Posterior cingulate gyrus (tissue), 11 donors: ENCODE measurements at regions not wholly inside any gene's neighbourhood (a gene's known extent, or its start where the extent isn't known, plus 50 kb on each side); places are given as distances from the start of the nearest gene placed in this dataset.
A peak's percentile ranks its signal among the peaks of the same experiment; 100 is the strongest.

ENCODE experiments used
- DNase-seq, 10 donors: peaks; one replicate each; pipeline versions ENCODE4 v3.0.0 to v3.0.0-alpha.2; 2020 to 2021; ENCODE audit warnings: mixed read lengths in 3 of 10
- intact Hi-C: fragments of 100-400 bp; cut with DNase I; formaldehyde crosslinking; loops from one replicate; pipeline ENCODE4 v1.15.1; 2023

- intact Hi-C loops: no loop called here
- DNase-seq: no peak
Observed at GRCh38 chr1:222019029-222019428, 277.1 kb upstream of the DUSP10 start.

GRCh38 chr1:222018041-222018440 is 276.2 kb upstream of the DUSP10 start:
- intact Hi-C loops: no loop called here

GRCh38 chr1:222015686-222016085 is 273.8 kb upstream of the DUSP10 start:
- intact Hi-C loops: no loop called here
- DNase-seq: no peak

More at GRCh38 chr1:222018041-222018440, 276.2 kb upstream of the DUSP10 start:
- no peak for DNase-seq

- intact Hi-C loops: no loop called here
Observed at GRCh38 chr1:222014001-222014400, 272.1 kb upstream of the DUSP10 start.

GRCh38 chr1:222012816-222013215 is 270.9 kb upstream of the DUSP10 start:
- intact Hi-C loops: no loop called here
- DNase-seq: no peak

More at GRCh38 chr1:222014001-222014400, 272.1 kb upstream of the DUSP10 start:
- no peak for DNase-seq

GRCh38 chr1:222010306-222010705 is 268.4 kb upstream of the DUSP10 start:
- intact Hi-C loops: no loop called here
- DNase-seq: no peak

- no peak for DNase-seq
- intact Hi-C loops: no loop called here
Observed at GRCh38 chr1:222009105-222009730, 267.3 kb upstream of the DUSP10 start.

GRCh38 chr1:222006715-222007114 is 264.8 kb upstream of the DUSP10 start:
- intact Hi-C loops: no loop called here

GRCh38 chr1:222004784-222005183 is 262.9 kb upstream of the DUSP10 start:
- intact Hi-C loops: no loop called here
- no peak for DNase-seq

More at GRCh38 chr1:222006715-222007114, 264.8 kb upstream of the DUSP10 start:
- no peak for DNase-seq

GRCh38 chr1:222004034-222004433 is 262.1 kb upstream of the DUSP10 start:
- no peak for DNase-seq
- intact Hi-C loops: no loop called here

- intact Hi-C loops: no loop called here
- no peak for DNase-seq
Observed at GRCh38 chr1:222002503-222002902, 260.6 kb upstream of the DUSP10 start.

- DNase-seq: no peak
- intact Hi-C loops: no loop called here
Observed at GRCh38 chr1:222000131-222000530, 258.2 kb upstream of the DUSP10 start.

GRCh38 chr1:221998781-221999180 is 256.9 kb upstream of the DUSP10 start:
- intact Hi-C loops: loop anchor here (5.0 kb wide), 1 partner anchor 169 kb away; no protein-coding TSS in a partner anchor
- DNase-seq: no peak

- DNase-seq: no peak
- intact Hi-C loops: loop anchor here (5.0 kb wide), 1 partner anchor 169 kb away; no protein-coding TSS in a partner anchor
Observed at GRCh38 chr1:221998186-221998612, 256.3 kb upstream of the DUSP10 start.

- intact Hi-C loops: loop anchor here (5.0 kb wide), 1 partner anchor 170 kb away; no protein-coding TSS in a partner anchor
- peak in 5 of 10 donors; percentile 10 to 80 (median 19) for DNase-seq
Observed at GRCh38 chr1:221997012-221997411, 255.1 kb upstream of the DUSP10 start.

- DNase-seq: no peak
- intact Hi-C loops: loop anchor here (5.0 kb wide), 1 partner anchor 172 kb away; no protein-coding TSS in a partner anchor
Observed at GRCh38 chr1:221994939-221995338, 253.1 kb upstream of the DUSP10 start.

- no peak for DNase-seq
- intact Hi-C loops: no loop called here
Observed at GRCh38 chr1:221994274-221994698, 252.4 kb upstream of the DUSP10 start.

GRCh38 chr1:221993444-221993948 is 251.6 kb upstream of the DUSP10 start:
- intact Hi-C loops: no loop called here
- DNase-seq: no peak

- DNase-seq: no peak
- intact Hi-C loops: no loop called here
Observed at GRCh38 chr1:221992427-221992826, 250.5 kb upstream of the DUSP10 start.

- DNase-seq: no peak
- intact Hi-C loops: no loop called here
Observed at GRCh38 chr1:221991221-221991620, 249.3 kb upstream of the DUSP10 start.

- intact Hi-C loops: no loop called here
- DNase-seq: no peak
Observed at GRCh38 chr1:221989741-221990140, 247.9 kb upstream of the DUSP10 start.

GRCh38 chr1:221988829-221989228 is 246.9 kb upstream of the DUSP10 start:
- no peak for DNase-seq
- intact Hi-C loops: no loop called here
